Psoas muscle (tissue), 7 donors: ENCODE measurements at regions not wholly inside any gene's neighbourhood (a gene's known extent, or its start where the extent isn't known, plus 50 kb on each side); places are given as distances from the start of the nearest gene placed in this dataset.

Source experiments
- ATAC-seq, 4 donors: fragments of 200-7000 bp; cut with Tn5 transposase; one replicate each; pipeline ENCODE4 v1.9.1; 2020; ENCODE audit warnings: moderate library complexity in 3 of 4, mild to moderate bottlenecking in 2 of 4
- DNase-seq, 2 donors: peaks; one replicate each; pipeline ENCODE4 v3.0.0-alpha.2; 2020
- H3K27ac ChIP-seq: fragments of 200-600 bp; one replicate; pipeline ENCODE4 v1.8.0; 2022
- H3K27me3 ChIP-seq, 3 donors: fragments of 200-600 bp in 1 of 3; one replicate each; pipeline versions ENCODE4 v1.6.1 to v1.8.0; 2013 to 2022; ENCODE audit warnings: low read length in 2 of 3, mild to moderate bottlenecking in 2 of 3, moderate library complexity in 1 of 3; ENCODE audit not compliant: insufficient read depth in 3 of 3
- H3K36me3 ChIP-seq, 2 donors: fragments of 200-600 bp in 1 of 2; one replicate each; pipeline versions ENCODE4 v1.6.1 to v1.8.0; 2013 to 2022; ENCODE audit warnings: low read depth in 1 of 2, mild to moderate bottlenecking in 1 of 2, moderate library complexity in 1 of 2; ENCODE audit not compliant: insufficient read depth in 1 of 2
- H3K4me1 ChIP-seq: fragments of 200-600 bp; one replicate; pipeline ENCODE4 v1.8.0; 2022
- H3K4me3 ChIP-seq: fragments of 200-600 bp; one replicate; pipeline ENCODE4 v1.8.0; 2022; ENCODE audit warnings: mild to moderate bottlenecking
- H3K9me3 ChIP-seq: fragments of 200-600 bp; one replicate; pipeline ENCODE4 v1.8.0; 2022
- CTCF ChIP-seq: fragments of 200-600 bp; IDR thresholded peaks from one replicate; pipeline ENCODE4 v1.8.0; 2022; ENCODE audit warnings: antibody characterized with exemption
- WGBS, 3 donors: extraction: QIAGEN DNeasy Blood & Tissue Kit; methylation state at CpG; one replicate each; pipeline versions ENCODE4 v1.1.6 to v1.1.7; 2013; 5-methylcytosine and 5-hydroxymethylcytosine counted together
- intact Hi-C, 2 donors: fragments of 100-400 bp; cut with DNase I; formaldehyde crosslinking; loops; one replicate each; pipeline versions ENCODE4 v1.11.0 to v1.14.2; 2022
- donor health status: healthy with polysubstance abuse.
- donor health status: DM: no; HTN: no; CAD: no; lungs with moderate emphysema.
- donor health status: Bipolar disorder and iron deficiency.
- donor health status: healthy.
- donor health status: DM: yes; HTN: yes; CAD: no.
- donor health status: DM: no; HTN: no; CAD: no.
- donor health status: DM: yes; HTN: yes; CAD: no.

DNA sequence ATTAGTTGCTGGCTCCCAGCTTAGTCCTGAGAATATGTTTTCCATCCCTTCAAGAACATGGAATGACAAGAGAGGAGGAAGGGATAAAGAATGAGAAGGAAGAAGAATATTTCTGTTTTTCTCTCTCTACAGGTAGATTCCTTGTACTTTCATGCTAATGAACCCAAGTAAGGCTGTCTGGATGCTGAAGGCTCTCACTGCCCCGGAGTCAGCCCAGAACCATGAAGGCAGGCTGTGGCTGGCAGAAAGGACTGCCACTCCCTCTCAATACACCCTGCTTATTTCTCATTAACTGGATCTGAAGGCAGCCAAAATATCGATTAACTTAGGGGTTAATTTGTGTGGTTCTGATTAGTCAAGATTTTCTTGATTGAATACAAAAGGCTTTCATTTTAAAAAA is 93.1 kb upstream of the NPAS2 start:
- no peak for DNase-seq
- Histone ChIP-seq H3K4me1 (no peaks in the 10 kb centered on the region), H3K36me3 (no peaks in the 10 kb centered on the region), H3K4me3 (no peak overlapping the region), H3K27ac (no peak overlapping the region), H3K9me3 (no peaks in the 10 kb centered on the region), H3K27me3 (no peaks in the 10 kb centered on the region)
- intact Hi-C loops = loop anchor here in 1 of 2 donors (5.0 kb wide), 1 partner anchor 255 kb away; no protein-coding TSS in a partner anchor
- TF ChIP-seq CTCF = no peak
- ATAC-seq = no peak
- 50 to 66% (median 65%) methylated on average over 2 of the region's 2 CpGs for WGBS, 3 donors

GRCh38 chr2:100730290-100730868 is 89.6 kb upstream of the NPAS2 start:
- Histone ChIP-seq H3K27ac (no peak overlapping the region), H3K4me3 (no peak overlapping the region), H3K4me1 (peaks cover 4% of the 10 kb centered on the region), H3K27me3 (no peaks in the 10 kb centered on the region), H3K36me3 (no peaks in the 10 kb centered on the region), H3K9me3 (no peaks in the 10 kb centered on the region)
- intact Hi-C loops = loop anchor here in 1 of 2 donors (1.0 kb wide), 1 partner anchor 255 kb away; no protein-coding TSS in a partner anchor
- WGBS, 3 donors = 69 to 71% (median 69%) methylated on average over 5 to 6 of the region's 6 CpGs
- DNase-seq (peak; percentile 63 to 68), ATAC-seq (peak; percentile 51 to 80 (median 62))
- peak; percentile 59 for TF ChIP-seq CTCF

DNA sequence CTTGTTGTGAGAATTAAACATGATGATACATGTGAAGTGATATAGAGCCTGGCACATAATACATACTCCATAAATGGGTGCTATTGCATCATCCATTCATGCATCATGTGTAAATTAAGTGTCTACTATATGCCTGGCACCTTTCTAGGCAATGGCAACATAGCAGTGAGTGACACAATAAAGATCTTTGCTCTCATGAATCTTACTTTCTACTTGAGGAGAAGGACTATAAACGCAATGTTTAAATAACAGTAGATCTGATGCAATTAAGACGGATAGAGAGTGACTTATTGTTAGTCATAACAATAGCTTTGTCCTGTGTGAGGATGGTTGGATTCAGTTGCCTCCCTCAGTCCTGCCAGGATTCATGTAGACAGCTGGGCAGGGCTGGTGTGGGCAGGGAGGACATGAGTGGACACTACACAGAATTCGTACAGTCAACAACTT is 88.4 kb upstream of the NPAS2 start:
- Histone ChIP-seq H3K9me3 (no peaks in the 10 kb centered on the region), H3K4me1 (peaks cover 4% of the 10 kb centered on the region), H3K36me3 (no peaks in the 10 kb centered on the region), H3K4me3 (no peak overlapping the region), H3K27me3 (no peaks in the 10 kb centered on the region), H3K27ac (no peak overlapping the region)
- WGBS, 3 donors = 77 to 90% (median 80%) methylated on average over 3 of the region's 3 CpGs
- ATAC-seq (no peak), DNase-seq (no peak)
- intact Hi-C loops = no loop called here
- no peak for TF ChIP-seq CTCF

GRCh38 chr2:100733391-100734187 is 86.3 kb upstream of the NPAS2 start:
- Histone ChIP-seq H3K27me3 (no peaks in the 10 kb centered on the region), H3K4me3 (no peak overlapping the region), H3K27ac (no peak overlapping the region), H3K36me3 (no peaks in the 10 kb centered on the region), H3K4me1 (peaks cover 4% of the 10 kb centered on the region), H3K9me3 (no peaks in the 10 kb centered on the region)
- WGBS, 3 donors = 25 to 28% (median 27%) methylated on average over 11 of the region's 11 CpGs
- intact Hi-C loops = no loop called here
- ATAC-seq = peak; percentile 44 to 85 (median 82)
- TF ChIP-seq CTCF = no peak
- peak; percentile 74 to 80 for DNase-seq
